DND-41 (cell line): ENCODE measurements at regions not wholly inside any gene's neighbourhood (a gene's known extent, or its start where the extent isn't known, plus 50 kb on each side); places are given as distances from the start of the nearest gene placed in this dataset.

Experiments
- CTCF ChIP-seq: IDR thresholded peaks from 2 replicates; pipeline ENCODE4 v1.5.1; 2012; ENCODE audit warnings: borderline replicate concordance, low read length, moderate library complexity, mild to moderate bottlenecking; ENCODE audit not compliant: poor library complexity, severe bottlenecking; ENCODE audit errors: extremely low read depth
- EZH2 ChIP-seq: IDR thresholded peaks from 3 replicates; pipeline ENCODE4 v1.6.1; 2012; ENCODE audit warnings: borderline replicate concordance, low read depth, mild to moderate bottlenecking, moderate library complexity, low read length, inconsistent platforms; ENCODE audit not compliant: severe bottlenecking

- TF ChIP-seq CTCF (no peak), EZH2 (no peak)
Observed at GRCh38 chr6:84953111-84953755, 188.8 kb upstream of the TBX18 start.
